ENCODE measurements at regions not wholly inside any gene's neighbourhood (a gene's known extent, or its start where the extent isn't known, plus 50 kb on each side); places are given as distances from the start of the nearest gene placed in this dataset.

DNA sequence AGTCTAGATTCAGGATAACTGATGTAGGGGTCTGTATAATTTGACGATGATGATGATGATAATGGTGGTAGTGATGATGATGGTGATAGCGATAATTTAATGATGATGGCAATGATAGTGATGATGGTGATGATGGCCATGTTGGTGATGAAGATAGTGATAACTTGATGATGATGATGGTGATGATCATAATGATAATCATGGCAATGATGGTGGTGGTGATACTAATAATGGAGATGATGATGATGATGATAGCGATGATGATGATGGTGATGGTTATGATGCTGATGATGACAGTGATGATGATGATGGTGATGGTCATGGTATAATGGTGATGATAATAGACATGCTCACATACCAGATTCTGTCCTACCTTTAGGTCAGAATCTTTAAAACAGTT, 66.2 kb upstream of the SEZ6L start:
- TF ChIP-seq, protein P1, sequence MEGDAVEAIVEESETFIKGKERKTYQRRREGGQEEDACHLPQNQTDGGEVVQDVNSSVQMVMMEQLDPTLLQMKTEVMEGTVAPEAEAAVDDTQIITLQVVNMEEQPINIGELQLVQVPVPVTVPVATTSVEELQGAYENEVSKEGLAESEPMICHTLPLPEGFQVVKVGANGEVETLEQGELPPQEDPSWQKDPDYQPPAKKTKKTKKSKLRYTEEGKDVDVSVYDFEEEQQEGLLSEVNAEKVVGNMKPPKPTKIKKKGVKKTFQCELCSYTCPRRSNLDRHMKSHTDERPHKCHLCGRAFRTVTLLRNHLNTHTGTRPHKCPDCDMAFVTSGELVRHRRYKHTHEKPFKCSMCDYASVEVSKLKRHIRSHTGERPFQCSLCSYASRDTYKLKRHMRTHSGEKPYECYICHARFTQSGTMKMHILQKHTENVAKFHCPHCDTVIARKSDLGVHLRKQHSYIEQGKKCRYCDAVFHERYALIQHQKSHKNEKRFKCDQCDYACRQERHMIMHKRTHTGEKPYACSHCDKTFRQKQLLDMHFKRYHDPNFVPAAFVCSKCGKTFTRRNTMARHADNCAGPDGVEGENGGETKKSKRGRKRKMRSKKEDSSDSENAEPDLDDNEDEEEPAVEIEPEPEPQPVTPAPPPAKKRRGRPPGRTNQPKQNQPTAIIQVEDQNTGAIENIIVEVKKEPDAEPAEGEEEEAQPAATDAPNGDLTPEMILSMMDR (IDR thresholded peaks at IDR 0.05), result no peak
- TF ChIP-seq EZH2 (IDR thresholded peaks at IDR 0.05; ENCODE audit: borderline replicate concordance, insufficient read depth, low read depth, low read length, poor library complexity, severe bottlenecking), result no peak

Measured in B cell (primary cell).